ENCODE measurements at regions not wholly inside any gene's neighbourhood (a gene's known extent, or its start where the extent isn't known, plus 50 kb on each side); places are given as distances from the start of the nearest gene placed in this dataset.
A peak's percentile ranks its signal among the peaks of the same experiment; 100 is the strongest.

- Histone ChIP-seq H3K4me1 (ENCODE audit: control insufficient read depth, insufficient read depth, low read length) (no peaks in the 10 kb centered on the region), H3K27ac (ENCODE audit: low read depth, low read length) (no peak overlapping the region), H3K27me3 (ENCODE audit: control insufficient read depth, insufficient read depth, low read length) (no peaks in the 10 kb centered on the region), H3K36me3 (ENCODE audit: control insufficient read depth, insufficient read depth, low read length) (no peaks in the 10 kb centered on the region), H3K9ac (ENCODE audit: low read length) (no peak overlapping the region), H3K9me3 (ENCODE audit: control insufficient read depth, insufficient read depth, low read depth, low read length) (no peaks in the 10 kb centered on the region), H3K4me3 (ENCODE audit: low read depth, low read length) (no peak overlapping the region)
These were observed 175.0 kb downstream of the NEDD1 start for GRCh38 chr12:97082029-97082428.

- Histone ChIP-seq H3K9ac (ENCODE audit: low read length) (no peak overlapping the region), H3K9me3 (ENCODE audit: control insufficient read depth, insufficient read depth, low read depth, low read length) (no peaks in the 10 kb centered on the region), H3K27me3 (ENCODE audit: control insufficient read depth, insufficient read depth, low read length) (no peaks in the 10 kb centered on the region), H3K36me3 (ENCODE audit: control insufficient read depth, insufficient read depth, low read length) (no peaks in the 10 kb centered on the region), H3K27ac (ENCODE audit: low read depth, low read length) (no peak overlapping the region), H3K4me1 (ENCODE audit: control insufficient read depth, insufficient read depth, low read length) (peaks cover 7% of the 10 kb centered on the region), H3K4me3 (ENCODE audit: low read depth, low read length) (no peak overlapping the region)
These were observed 186.2 kb downstream of the NEDD1 start for GRCh38 chr12:97093187-97093683.

- Histone ChIP-seq H3K27ac (ENCODE audit: low read depth, low read length) (no peak overlapping the region), H3K4me1 (ENCODE audit: control insufficient read depth, insufficient read depth, low read length) (peaks cover 7% of the 10 kb centered on the region), H3K27me3 (ENCODE audit: control insufficient read depth, insufficient read depth, low read length) (no peaks in the 10 kb centered on the region), H3K9me3 (ENCODE audit: control insufficient read depth, insufficient read depth, low read depth, low read length) (peaks cover 7% of the 10 kb centered on the region; the same call in 1 of the 2 replicates), H3K9ac (ENCODE audit: low read length) (no peak overlapping the region), H3K36me3 (ENCODE audit: control insufficient read depth, insufficient read depth, low read length) (no peaks in the 10 kb centered on the region), H3K4me3 (ENCODE audit: low read depth, low read length) (no peak overlapping the region)
These were observed 190.7 kb downstream of the NEDD1 start for GRCh38 chr12:97097734-97098133.

GRCh38 chr12:97109441-97109840 is 202.4 kb downstream of the NEDD1 start:
- Histone ChIP-seq H3K4me3 (ENCODE audit: low read depth, low read length) (no peak overlapping the region), H3K36me3 (ENCODE audit: control insufficient read depth, insufficient read depth, low read length) (no peaks in the 10 kb centered on the region), H3K27ac (ENCODE audit: low read depth, low read length) (no peak overlapping the region), H3K4me1 (ENCODE audit: control insufficient read depth, insufficient read depth, low read length) (no peaks in the 10 kb centered on the region), H3K9me3 (ENCODE audit: control insufficient read depth, insufficient read depth, low read depth, low read length) (no peaks in the 10 kb centered on the region), H3K27me3 (ENCODE audit: control insufficient read depth, insufficient read depth, low read length) (no peaks in the 10 kb centered on the region), H3K9ac (ENCODE audit: low read length) (no peak overlapping the region)

- Histone ChIP-seq H3K36me3 (ENCODE audit: control insufficient read depth, insufficient read depth, low read length) (no peaks in the 10 kb centered on the region), H3K9ac (ENCODE audit: low read length) (no peak overlapping the region)
These were observed 205.1 kb downstream of the NEDD1 start for GRCh38 chr12:97112136-97112535.

GRCh38 chr12:97118796-97119375 is 211.8 kb downstream of the NEDD1 start:
- Histone ChIP-seq H3K27me3 (ENCODE audit: control insufficient read depth, insufficient read depth, low read length) (no peaks in the 10 kb centered on the region), H3K9me3 (ENCODE audit: control insufficient read depth, insufficient read depth, low read depth, low read length) (no peaks in the 10 kb centered on the region), H3K36me3 (ENCODE audit: control insufficient read depth, insufficient read depth, low read length) (no peaks in the 10 kb centered on the region), H3K4me1 (ENCODE audit: control insufficient read depth, insufficient read depth, low read length) (no peaks in the 10 kb centered on the region), H3K9ac (ENCODE audit: low read length) (no peak overlapping the region), H3K4me3 (ENCODE audit: low read depth, low read length) (no peak overlapping the region), H3K27ac (ENCODE audit: low read depth, low read length) (no peak overlapping the region)

More at GRCh38 chr12:97112136-97112535, 205.1 kb downstream of the NEDD1 start:
- no peaks in the 10 kb centered on the region for H3K9me3 ChIP-seq (ENCODE audit: control insufficient read depth, insufficient read depth, low read depth, low read length)
- no peaks in the 10 kb centered on the region for H3K4me1 ChIP-seq (ENCODE audit: control insufficient read depth, insufficient read depth, low read length)
- H3K27ac ChIP-seq (ENCODE audit: low read depth, low read length): no peak overlapping the region
- no peak overlapping the region for H3K4me3 ChIP-seq (ENCODE audit: low read depth, low read length)
- H3K27me3 ChIP-seq (ENCODE audit: control insufficient read depth, insufficient read depth, low read length): no peaks in the 10 kb centered on the region

GRCh38 chr12:97127061-97127460 is 220.0 kb downstream of the NEDD1 start:
- H3K4me3 ChIP-seq (ENCODE audit: low read depth, low read length): no peak overlapping the region
- H3K9me3 ChIP-seq (ENCODE audit: control insufficient read depth, insufficient read depth, low read depth, low read length): peaks cover 12% of the 10 kb centered on the region
- peaks cover 22% of the 10 kb centered on the region for H3K4me1 ChIP-seq (ENCODE audit: control insufficient read depth, insufficient read depth, low read length)
- no peak overlapping the region for H3K9ac ChIP-seq (ENCODE audit: low read length)
- H3K36me3 ChIP-seq (ENCODE audit: control insufficient read depth, insufficient read depth, low read length): no peaks in the 10 kb centered on the region
- no peaks in the 10 kb centered on the region for H3K27me3 ChIP-seq (ENCODE audit: control insufficient read depth, insufficient read depth, low read length)
- no peak overlapping the region for H3K27ac ChIP-seq (ENCODE audit: low read depth, low read length)

- H3K9ac ChIP-seq (ENCODE audit: low read length): peak overlapping the region; percentile 66
These were observed 224.3 kb downstream of the NEDD1 start for GRCh38 chr12:97131220-97131981.

GRCh38 chr12:97132270-97132669 is 225.2 kb downstream of the NEDD1 start:
- Histone ChIP-seq H3K9ac (ENCODE audit: low read length) (no peak overlapping the region), H3K4me1 (ENCODE audit: control insufficient read depth, insufficient read depth, low read length) (peaks cover 32% of the 10 kb centered on the region), H3K27ac (ENCODE audit: low read depth, low read length) (peak overlapping the region; percentile 93), H3K36me3 (ENCODE audit: control insufficient read depth, insufficient read depth, low read length) (no peaks in the 10 kb centered on the region), H3K9me3 (ENCODE audit: control insufficient read depth, insufficient read depth, low read depth, low read length) (peaks cover 12% of the 10 kb centered on the region), H3K4me3 (ENCODE audit: low read depth, low read length) (peak overlapping the region; percentile 15), H3K27me3 (ENCODE audit: control insufficient read depth, insufficient read depth, low read length) (no peaks in the 10 kb centered on the region)

More at GRCh38 chr12:97131220-97131981, 224.3 kb downstream of the NEDD1 start:
- Histone ChIP-seq H3K9me3 (ENCODE audit: control insufficient read depth, insufficient read depth, low read depth, low read length) (peaks cover 12% of the 10 kb centered on the region), H3K4me1 (ENCODE audit: control insufficient read depth, insufficient read depth, low read length) (peaks cover 33% of the 10 kb centered on the region), H3K27me3 (ENCODE audit: control insufficient read depth, insufficient read depth, low read length) (no peaks in the 10 kb centered on the region), H3K27ac (ENCODE audit: low read depth, low read length) (peak overlapping the region; percentile 93), H3K36me3 (ENCODE audit: control insufficient read depth, insufficient read depth, low read length) (no peaks in the 10 kb centered on the region), H3K4me3 (ENCODE audit: low read depth, low read length) (peak overlapping the region; percentile 15)

- Histone ChIP-seq H3K9me3 (ENCODE audit: control insufficient read depth, insufficient read depth, low read depth, low read length) (peaks cover 2% of the 10 kb centered on the region; the same call in 1 of the 2 replicates), H3K27ac (ENCODE audit: low read depth, low read length) (no peak overlapping the region), H3K27me3 (ENCODE audit: control insufficient read depth, insufficient read depth, low read length) (no peaks in the 10 kb centered on the region), H3K4me1 (ENCODE audit: control insufficient read depth, insufficient read depth, low read length) (peaks cover 30% of the 10 kb centered on the region), H3K9ac (ENCODE audit: low read length) (no peak overlapping the region), H3K4me3 (ENCODE audit: low read depth, low read length) (no peak overlapping the region), H3K36me3 (ENCODE audit: control insufficient read depth, insufficient read depth, low read length) (no peaks in the 10 kb centered on the region)
These were observed 227.4 kb downstream of the NEDD1 start for GRCh38 chr12:97134495-97134894.

GRCh38 chr12:97140355-97140754 is 233.3 kb downstream of the NEDD1 start:
- peaks cover 10% of the 10 kb centered on the region for H3K4me1 ChIP-seq (ENCODE audit: control insufficient read depth, insufficient read depth, low read length)
- no peaks in the 10 kb centered on the region for H3K36me3 ChIP-seq (ENCODE audit: control insufficient read depth, insufficient read depth, low read length)
- H3K9me3 ChIP-seq (ENCODE audit: control insufficient read depth, insufficient read depth, low read depth, low read length): no peaks in the 10 kb centered on the region
- H3K4me3 ChIP-seq (ENCODE audit: low read depth, low read length): no peak overlapping the region
- H3K27ac ChIP-seq (ENCODE audit: low read depth, low read length): no peak overlapping the region
- H3K27me3 ChIP-seq (ENCODE audit: control insufficient read depth, insufficient read depth, low read length): no peaks in the 10 kb centered on the region
- no peak overlapping the region for H3K9ac ChIP-seq (ENCODE audit: low read length)

All from HUES6 (cell line).